Right ventricle myocardium superior (tissue), 1 donor: ENCODE measurements at regions not wholly inside any gene's neighbourhood (a gene's known extent, or its start where the extent isn't known, plus 50 kb on each side); places are given as distances from the start of the nearest gene placed in this dataset.

ENCODE experiments used
- ATAC-seq: fragments of 200-7000 bp; cut with Tn5 transposase; one replicate; pipeline ENCODE4 v1.9.1; 2020; ENCODE audit warnings: mild to moderate bottlenecking; ENCODE audit not compliant: poor library complexity
- DNase-seq: peaks from one replicate; pipeline ENCODE4 v3.0.0-alpha.2; 2020
- intact Hi-C: fragments of 100-400 bp; cut with DNase I; formaldehyde crosslinking; loops from one replicate; pipeline ENCODE4 v1.11.2; 2022
- donor health status: DM: no; HTN: yes; CAD: no; lungs with severe emphysema.

DNA sequence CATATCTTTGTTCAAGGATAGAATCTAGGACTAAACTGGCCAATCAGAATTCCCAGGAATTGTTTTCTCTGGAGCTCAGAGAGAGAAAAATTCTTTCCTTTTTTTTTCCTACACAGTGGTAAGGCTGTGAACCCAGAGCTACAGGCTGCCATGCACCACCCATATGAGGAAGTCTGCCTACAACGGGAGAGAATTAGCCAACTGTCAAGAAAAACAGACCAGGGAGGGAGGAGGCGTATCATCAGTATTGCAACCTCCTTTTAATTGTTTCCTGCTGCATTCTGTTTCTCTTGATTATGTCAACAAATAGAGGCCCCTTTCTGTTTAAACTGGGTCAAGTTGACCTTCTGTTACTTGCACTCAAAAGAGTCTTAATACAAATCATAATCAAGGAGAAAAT is 176.5 kb upstream of the UBASH3B start:
- no peak for DNase-seq
- intact Hi-C loops: no loop called here
- ATAC-seq: no peak

DNA sequence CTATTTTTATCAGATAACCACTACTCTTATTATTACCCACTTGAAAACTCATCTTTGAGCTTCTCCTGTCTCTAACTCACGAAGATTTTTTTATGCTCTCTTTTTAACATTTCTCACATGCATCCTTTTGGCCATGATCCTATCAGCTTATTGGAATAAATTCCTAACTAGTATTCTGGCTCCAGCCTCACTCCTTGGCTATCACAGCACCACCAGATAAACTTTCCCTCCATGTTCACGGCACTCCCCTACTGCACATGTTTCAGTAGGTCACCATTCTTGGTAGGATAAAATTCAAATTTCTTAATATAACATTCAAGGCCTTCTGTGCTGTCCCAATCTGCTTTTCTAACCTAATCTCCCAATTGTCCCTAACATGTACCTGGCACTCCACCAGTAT is 186.6 kb upstream of the UBASH3B start:
- intact Hi-C loops: no loop called here
- no peak for DNase-seq
- ATAC-seq: no peak

DNA sequence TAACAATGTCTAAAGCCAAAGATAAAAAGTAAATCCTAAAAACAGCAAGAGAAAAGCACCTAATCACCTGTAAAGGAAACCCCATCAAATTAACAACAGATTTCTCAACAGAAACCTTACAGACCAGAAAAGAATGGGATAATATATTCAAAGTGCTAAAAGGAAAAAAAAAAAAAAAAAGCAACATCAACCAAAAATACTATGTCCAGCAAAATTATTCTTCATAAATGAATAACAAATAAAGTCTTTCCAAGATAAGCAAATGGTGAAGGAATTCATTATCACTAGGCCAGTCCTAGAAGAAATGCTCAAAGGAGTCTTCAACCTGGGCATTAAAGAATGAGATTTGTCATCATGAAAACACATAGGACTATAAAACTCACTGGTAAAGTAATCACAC is 192.0 kb upstream of the UBASH3B start:
- intact Hi-C loops: no loop called here
- no peak for ATAC-seq
- DNase-seq: no peak

DNA sequence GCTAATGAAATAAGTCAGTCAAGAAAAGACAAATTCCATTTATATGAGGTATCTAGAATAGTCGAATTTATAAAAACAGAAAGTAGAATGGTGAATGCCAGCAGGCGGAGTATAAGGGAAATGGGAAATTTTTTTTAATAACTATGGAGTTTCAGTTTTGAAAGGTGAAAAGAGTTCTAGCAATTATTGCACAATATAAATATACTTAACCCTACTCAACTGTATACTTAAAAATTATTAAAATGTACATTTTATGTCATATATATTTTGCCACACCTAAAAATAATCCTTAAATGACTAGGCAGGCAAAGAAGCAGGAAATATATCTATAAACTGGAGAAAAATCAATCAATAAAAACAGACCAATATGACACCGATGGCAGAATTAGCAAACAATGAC is 196.5 kb upstream of the UBASH3B start:
- ATAC-seq (no peak), DNase-seq (no peak)
- intact Hi-C loops: no loop called here

DNA sequence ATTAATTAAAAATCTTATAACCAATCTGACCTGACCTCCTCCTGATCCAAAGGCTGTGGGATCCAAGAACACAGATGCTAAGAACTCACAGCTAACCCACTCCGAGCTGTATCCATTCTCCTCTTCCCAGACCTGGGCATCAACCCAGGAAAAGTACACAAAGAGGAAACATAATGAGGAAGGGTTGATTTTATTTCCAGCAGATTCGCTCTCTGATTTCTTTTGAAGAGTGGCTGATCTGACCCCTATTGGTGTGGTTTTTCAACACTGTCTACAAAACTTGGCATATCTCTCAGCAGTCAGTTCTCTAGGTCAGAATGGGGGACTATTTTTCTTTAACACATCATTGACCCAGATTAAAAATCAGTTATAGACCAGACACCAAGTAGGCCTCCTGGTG is 201.9 kb upstream of the UBASH3B start:
- intact Hi-C loops: no loop called here
- DNase-seq: no peak
- no peak for ATAC-seq

DNA sequence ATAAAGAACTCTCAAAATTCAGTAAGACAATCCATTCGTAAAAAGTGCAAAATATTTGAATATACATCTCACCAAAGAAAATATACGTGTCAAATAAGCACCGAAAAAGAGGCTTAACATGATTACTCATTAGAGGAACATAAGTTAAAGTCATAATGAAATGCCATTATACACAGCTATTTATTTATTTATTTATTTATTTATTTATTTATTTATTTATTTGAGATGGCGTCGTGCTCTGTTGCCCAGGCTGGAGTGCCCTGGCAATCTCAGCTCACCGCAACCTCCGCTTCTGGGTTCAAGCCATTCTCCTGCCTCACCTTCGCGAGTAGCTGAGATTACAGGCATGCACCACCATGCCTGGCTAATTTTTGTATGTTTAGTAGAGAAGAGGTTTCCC is 203.6 kb upstream of the UBASH3B start:
- DNase-seq (no peak), ATAC-seq (no peak)
- intact Hi-C loops: no loop called here

DNA sequence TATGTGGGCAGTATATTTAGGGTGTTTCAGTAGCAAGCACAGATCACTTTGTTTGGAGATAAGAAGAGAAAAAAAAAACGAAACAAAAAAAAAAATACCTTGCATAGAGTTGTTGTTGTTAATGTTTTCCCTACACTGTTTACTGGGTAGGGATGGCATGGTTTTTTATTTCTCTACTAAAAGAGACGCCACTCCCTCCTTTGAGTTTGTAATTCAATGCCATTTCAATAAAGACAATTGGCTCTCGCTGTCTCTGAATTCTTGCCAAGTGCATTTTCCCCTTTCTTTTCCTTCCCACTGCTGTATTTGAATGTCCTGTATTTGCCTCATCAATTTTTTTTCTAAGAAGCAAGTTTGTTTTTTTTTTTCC is 213.9 kb upstream of the UBASH3B start:
- no peak for ATAC-seq
- no peak for DNase-seq
- intact Hi-C loops: loop anchor here (10.0 kb wide), 1 partner anchor 137 kb away; no protein-coding TSS in a partner anchor

DNA sequence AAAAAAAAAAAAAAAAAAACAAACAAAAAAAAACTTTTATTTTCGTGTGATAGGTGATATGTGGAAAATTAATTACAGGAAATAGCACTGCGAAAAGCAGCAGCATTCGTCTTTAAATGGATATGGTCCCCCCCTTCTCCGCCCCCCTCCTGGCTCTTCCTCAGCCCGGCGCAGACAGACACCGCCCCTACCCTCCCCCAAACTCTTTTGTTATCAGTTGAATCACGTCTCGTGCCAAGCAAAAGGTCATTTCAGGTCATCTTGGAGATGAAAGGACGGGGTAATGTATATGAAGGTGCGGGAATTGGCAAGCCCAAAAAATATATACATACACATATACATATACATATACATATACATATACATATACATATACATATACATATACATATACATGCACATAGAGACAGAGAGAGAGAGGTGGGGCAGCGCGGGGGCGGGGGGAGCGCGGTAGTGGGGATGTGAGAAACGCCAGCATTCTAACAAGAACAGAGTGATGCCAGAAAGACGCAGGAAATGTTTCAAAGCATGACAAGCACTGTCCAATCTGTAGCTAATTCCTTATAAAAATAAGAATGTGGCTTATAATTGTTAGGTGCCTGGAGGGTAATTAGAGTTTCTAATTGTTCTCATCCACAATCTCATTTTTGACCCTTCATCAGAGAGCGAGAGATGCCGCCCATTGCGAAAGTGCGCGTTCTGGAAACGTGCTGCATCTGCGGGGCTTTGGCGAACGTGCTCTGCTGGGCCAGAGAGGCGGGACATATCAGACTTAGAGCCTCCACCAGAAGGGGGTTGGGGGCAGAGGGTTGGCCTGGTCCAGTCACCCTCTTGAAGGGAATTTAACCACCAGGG is 214.5 kb upstream of the UBASH3B start:
- peak; percentile 75 for DNase-seq
- intact Hi-C loops: loop anchor here (10.0 kb wide), 1 partner anchor 136 kb away; no protein-coding TSS in a partner anchor

DNA sequence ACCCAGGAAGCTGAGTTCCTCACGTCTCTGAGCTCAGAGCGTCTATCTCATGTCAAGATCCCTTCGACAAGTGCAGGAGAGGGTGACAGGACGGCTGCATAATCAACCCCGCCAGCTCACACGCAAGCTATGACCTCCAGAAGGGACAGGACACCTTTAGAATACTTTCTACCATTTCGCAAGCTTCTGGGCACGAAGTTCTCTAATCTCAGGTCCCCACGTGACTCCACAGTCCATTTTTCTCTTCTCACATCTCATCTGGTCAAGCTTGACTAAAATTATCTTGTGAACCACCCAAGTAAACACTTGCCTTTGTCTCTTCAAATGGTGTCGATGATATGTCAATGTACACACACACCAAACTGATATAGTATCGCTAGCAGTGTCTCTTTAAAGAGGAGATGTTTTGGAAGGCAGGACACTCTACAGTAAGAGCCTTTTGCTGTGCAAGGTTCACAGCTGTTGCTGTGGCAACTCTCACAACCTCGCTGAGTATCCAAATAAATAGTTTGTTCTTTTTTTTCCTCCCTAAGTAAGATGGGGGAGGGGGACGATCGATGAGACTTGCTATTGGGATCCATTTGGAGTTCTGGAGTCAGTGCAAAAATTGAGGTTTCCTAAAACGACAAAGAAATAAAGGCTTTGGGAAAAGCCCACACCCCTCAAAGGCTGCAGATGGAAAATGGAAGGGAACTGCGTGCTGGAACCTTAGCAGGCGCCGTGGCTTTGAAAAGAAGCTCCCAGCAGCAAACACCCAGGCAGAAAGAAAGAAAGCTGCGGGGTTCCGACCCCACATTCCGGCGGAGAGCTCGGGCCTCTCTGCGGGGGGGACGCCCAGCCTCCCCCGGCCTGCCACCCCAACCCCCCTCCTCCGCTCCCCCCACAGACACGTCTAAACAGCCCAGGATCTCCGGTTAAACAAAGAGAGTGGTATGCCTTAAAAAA is 215.4 kb upstream of the UBASH3B start:
- ATAC-seq: peak; percentile 85
- intact Hi-C loops: loop anchor here (10.0 kb wide), 1 partner anchor 135 kb away; no protein-coding TSS in a partner anchor
- DNase-seq: peak; percentile 65

More for the DNA sequence above, 214.5 kb upstream of the UBASH3B start:
- ATAC-seq: peak; percentile 76

DNA sequence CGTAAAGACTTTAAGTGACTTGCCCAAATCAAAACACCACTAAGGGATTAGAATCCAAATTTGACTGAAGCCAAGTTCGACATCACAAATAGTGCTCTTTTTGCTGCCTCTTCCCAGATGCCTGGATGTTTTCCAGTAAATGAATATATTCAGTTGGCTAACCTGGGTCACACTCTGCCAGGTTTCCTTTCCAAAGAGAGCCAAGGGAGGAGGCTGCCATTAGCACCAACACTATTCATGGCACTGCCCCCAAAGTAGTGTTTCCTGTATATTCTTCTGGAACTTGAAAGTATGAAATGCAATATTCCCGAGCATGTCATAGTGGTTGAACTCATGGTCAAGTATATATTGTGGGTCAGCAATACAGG is 219.3 kb upstream of the UBASH3B start:
- ATAC-seq: no peak
- intact Hi-C loops: no loop called here
- no peak for DNase-seq

DNA sequence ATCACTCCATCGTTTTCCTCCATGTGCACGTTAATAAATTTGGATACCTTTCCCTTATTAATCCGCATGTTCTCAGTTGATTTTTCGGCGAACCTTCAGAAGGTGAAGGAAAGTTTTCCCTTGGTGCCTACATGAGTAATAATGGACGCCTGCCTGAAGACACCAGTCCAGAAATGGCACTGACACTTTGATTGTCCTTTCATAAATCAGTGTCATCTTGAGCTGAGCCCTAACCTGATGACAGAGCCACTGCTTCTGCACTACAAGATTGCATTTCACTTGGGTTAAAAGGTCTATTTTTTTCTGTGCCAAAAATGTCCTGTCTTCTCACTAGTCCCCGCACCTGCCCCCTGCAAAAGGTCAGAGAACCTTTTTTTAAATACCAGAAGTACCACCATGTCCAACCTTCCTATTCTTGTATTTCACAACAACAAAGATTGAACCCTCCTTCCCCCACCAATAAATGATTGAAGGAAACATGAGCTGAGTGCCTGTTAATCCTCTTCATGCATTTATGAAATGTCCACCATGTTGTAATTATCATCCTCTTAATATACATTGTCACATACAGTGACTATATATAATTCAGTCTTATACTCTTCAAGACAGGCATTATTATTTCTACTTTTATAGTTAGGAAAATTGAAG is 219.9 kb upstream of the UBASH3B start:
- DNase-seq: no peak
- ATAC-seq: no peak
- intact Hi-C loops: no loop called here

DNA sequence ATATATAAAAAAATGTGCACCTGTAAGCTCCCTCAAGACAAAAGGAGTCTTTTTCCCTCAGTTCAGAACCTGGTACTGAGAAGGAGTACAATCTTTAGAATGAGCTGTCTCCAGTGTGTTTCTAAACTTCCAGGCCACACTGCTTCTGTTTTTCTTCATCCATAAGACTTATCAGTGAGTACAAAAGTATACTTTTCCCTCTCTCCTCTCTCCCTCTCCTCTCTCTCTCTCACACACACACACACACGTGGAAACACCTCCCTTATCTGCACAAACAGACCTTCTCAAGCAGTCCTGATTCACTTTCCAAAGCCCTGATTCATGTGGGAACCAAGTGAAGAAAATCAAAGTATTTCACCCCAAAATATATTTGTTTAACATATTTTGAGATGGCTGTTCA is 220.7 kb upstream of the UBASH3B start:
- intact Hi-C loops: no loop called here
- ATAC-seq (no peak), DNase-seq (no peak)

DNA sequence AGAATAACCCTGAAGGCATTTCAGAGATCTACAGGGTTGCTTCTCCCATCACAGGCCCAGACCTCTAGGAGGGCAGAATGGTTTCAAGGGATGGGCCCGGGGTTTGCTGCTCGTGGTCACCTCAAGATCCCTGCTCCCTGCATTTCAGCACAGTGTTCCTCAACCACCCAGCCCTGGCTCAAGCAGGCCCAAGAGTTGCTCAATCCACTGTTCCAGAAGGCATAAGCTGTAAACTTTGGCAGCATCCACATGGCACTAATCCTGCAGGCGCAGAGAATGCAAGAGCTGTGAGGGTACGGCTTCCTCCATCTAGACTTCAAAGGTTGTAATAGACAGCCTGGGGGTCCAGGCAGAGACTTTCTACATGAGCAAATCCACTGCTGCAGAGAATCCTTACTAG is 225.0 kb upstream of the UBASH3B start:
- ATAC-seq (no peak), DNase-seq (no peak)
- intact Hi-C loops: no loop called here

DNA sequence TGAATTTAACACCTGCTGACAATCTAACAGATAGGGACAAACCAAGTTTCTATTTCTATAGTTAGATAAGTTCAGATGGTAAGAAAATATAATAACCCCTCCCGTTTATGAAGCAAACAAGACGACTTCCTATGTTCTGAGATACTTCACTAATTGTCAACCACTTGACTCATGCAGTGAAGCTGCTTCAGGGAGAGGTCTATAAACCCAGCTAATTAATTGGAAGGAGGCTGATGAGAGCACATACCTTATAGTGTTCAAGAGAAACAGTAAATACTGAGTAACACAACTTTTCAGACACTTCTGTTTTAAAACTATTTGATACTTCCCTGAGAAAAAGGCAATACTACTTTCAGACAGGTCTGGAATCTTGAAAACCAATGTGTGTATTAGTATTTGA is 229.4 kb upstream of the UBASH3B start:
- no peak for DNase-seq
- no peak for ATAC-seq
- intact Hi-C loops: no loop called here

DNA sequence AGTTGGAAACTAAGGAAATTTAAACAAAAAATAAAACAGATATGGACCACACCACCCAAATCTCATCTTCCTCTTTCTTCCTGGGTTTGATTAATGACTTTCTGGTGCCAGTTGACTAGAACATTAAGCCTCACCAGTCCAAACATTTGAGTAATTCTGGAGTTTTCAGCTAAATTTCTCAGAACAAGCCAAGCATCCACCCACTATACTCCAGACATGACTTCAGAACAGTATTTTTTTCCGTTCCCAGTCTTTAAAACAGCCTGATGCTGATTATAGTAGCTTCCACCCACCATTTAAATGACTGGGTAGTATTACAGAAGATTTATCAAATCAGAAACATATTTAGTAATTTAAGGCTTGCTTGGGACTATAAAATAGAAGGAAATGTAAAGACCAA is 230.9 kb upstream of the UBASH3B start:
- intact Hi-C loops: no loop called here
- DNase-seq: no peak
- no peak for ATAC-seq

DNA sequence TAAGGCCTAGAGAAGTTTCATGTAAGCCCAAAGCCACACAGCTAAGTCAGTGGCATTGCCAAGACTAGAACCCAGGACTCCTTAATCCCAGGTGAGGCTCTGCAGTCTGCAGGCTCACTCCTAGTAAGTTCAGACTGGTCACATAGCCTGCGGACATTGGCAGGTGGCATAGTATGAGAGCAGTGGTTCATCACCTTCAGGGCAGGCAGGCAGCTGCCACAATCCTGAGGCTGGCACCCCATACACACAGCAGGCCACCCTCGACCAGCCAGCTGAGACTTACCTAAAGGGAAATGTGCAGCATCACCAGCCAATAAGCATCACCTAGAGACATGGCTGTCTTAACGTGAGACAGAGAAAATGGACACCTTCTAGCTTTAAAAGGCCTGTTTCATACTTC is 231.6 kb upstream of the UBASH3B start:
- ATAC-seq (no peak), DNase-seq (no peak)
- intact Hi-C loops: no loop called here

DNA sequence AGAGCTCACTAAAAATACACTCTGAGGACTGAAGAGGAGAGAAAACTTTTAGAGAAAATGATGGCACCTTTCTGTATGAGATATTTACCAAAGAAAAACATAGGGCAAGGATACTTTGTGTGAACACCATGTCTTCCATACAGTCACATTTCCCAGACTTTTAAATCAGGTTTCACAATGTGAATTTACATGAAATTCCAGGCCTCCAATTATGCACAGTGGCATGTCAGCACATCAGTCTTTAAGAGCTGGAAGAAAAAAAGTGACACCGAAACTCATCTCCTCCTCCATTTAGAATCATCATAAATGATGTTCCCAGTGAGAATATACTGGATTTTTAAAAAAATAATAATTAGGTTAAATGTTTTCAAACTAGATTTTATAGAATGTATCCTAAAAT is 232.2 kb upstream of the UBASH3B start:
- intact Hi-C loops: no loop called here
- DNase-seq (no peak), ATAC-seq (no peak)

DNA sequence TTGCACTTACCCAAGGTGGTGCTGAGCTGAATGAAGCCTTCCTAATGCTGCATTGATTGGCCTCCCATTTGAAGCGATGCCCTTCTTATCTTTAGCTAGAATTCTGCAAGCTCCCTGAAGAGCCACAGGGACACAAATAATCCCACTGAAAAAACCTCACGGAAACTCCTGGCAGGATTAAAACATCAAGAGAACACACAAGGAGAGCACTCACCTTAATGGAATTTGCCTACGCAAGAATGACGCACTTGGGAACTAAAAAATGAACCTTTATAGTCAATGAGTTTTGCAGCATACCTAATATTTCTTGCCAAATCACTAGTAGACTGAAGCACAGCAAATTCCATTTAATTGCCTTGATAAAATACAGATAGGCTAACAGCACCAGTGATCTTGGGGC is 232.8 kb upstream of the UBASH3B start:
- ATAC-seq (no peak), DNase-seq (no peak)
- intact Hi-C loops: no loop called here

DNA sequence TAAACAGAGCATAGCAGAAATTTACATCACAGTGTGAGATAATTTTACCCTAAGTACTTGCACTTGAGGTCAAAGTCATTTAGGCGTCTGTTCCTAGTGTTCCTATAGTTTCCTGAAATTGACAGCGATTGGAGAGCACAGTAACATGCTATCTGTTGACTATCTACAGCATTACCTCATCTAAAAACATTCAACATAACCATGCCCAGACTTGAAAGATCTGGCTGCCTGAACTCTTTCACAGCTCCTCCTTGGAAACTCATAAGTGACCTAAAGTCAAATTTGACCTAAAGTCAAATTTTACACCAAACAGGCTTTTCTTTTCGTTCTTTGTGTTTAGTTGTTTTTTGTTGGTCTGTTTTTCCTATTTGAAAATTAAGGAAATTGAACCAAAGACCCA is 233.8 kb upstream of the UBASH3B start:
- ATAC-seq (no peak), DNase-seq (no peak)
- intact Hi-C loops: no loop called here
